H1 (cell line): ENCODE measurements at regions not wholly inside any gene's neighbourhood (a gene's known extent, or its start where the extent isn't known, plus 50 kb on each side); places are given as distances from the start of the nearest gene placed in this dataset.

ENCODE experiments used
- CTCF ChIA-PET: fragments of 300-600 bp; sonication (Branson Sonifier 250); formaldehyde crosslinking; loops from one replicate; lab custom pipeline; 2021; ENCODE audit not compliant: partially characterized antibody; lab: Charles Lee
- POLR2A ChIA-PET: fragments of 300-600 bp; sonication (Branson Sonifier 250); formaldehyde crosslinking; loops from one replicate; lab custom pipeline; 2021; ENCODE audit warnings: inconsistent platforms; ENCODE audit not compliant: partially characterized antibody; lab: Charles Lee
- DNase-seq, 2 experiments: peaks; one replicate each; pipeline versions ENCODE4 v3.0.0 to v3.0.0-alpha.2; 2010 to 2022; ENCODE audit warnings: low spot score in 2 of 2, low read depth in 1 of 2, mixed read lengths in 1 of 2
- FAIRE-seq: peaks from 2 replicates; lab custom pipeline; 2011; peaks lifted over from hg19 to GRCh38; lab: Jason Lieb, UNC
- H2AFZ ChIP-seq: 2 replicates; pipeline ENCODE4 v1.8.1; 2012; ENCODE audit warnings: low read length, inconsistent platforms
- H2AK5ac ChIP-seq: 2 replicates; pipeline ENCODE4 v1.6.1; 2013; ENCODE audit warnings: low read depth, low read length
- H2BK120ac ChIP-seq: replicated peaks from 2 replicates; pipeline ENCODE3; 2013; ENCODE audit warnings: low read depth, low read length, inconsistent platforms
- H2BK12ac ChIP-seq: 2 replicates; pipeline ENCODE4 v1.6.1; 2013; ENCODE audit warnings: low read depth, low read length
- H2BK15ac ChIP-seq: 2 replicates; pipeline ENCODE4 v1.6.1; 2013; ENCODE audit warnings: low read length
- H2BK20ac ChIP-seq: 2 replicates; pipeline ENCODE4 v1.6.1; 2013; ENCODE audit warnings: low read length
- H2BK5ac ChIP-seq: 2 replicates; pipeline ENCODE4 v1.6.1; 2013; ENCODE audit warnings: low read depth, low read length
- H3K14ac ChIP-seq: 2 replicates; pipeline ENCODE4 v1.6.1; 2013; ENCODE audit warnings: inconsistent platforms; ENCODE audit not compliant: insufficient read length
- H3K18ac ChIP-seq: 2 replicates; pipeline ENCODE4 v1.6.1; 2013; ENCODE audit warnings: low read length; ENCODE audit errors: extremely low read depth
- H3K23ac ChIP-seq: 2 replicates; pipeline ENCODE4 v1.6.1; 2013; ENCODE audit warnings: inconsistent platforms; ENCODE audit not compliant: insufficient read length
- H3K23me2 ChIP-seq: 2 replicates; pipeline ENCODE4 v1.6.1; 2013; ENCODE audit warnings: low read depth, low read length
- H3K27ac ChIP-seq: 2 replicates; pipeline ENCODE4 v1.6.1; 2011; ENCODE audit warnings: low read depth, low read length, inconsistent platforms
- H3K27me3 ChIP-seq, 4 experiments: replicated peaks in 1 of 4; 1 replicate in 1 of 4; 2 replicates in 3 of 4; pipeline versions ENCODE4 v1.6.1 to v1.8.1; 2011 to 2013; ENCODE audit warnings: low read length in 3 of 4, mild to moderate bottlenecking in 3 of 4, inconsistent platforms in 2 of 4, mixed read lengths in 2 of 4, moderate library complexity in 1 of 4; ENCODE audit not compliant: control insufficient read depth in 3 of 4, insufficient read depth in 3 of 4; ENCODE audit errors: extremely low read depth in 1 of 4
- H3K36me3 ChIP-seq, 4 experiments: 2 replicates each; pipeline versions ENCODE4 v1.6.1 to v1.8.1; 2011 to 2013; ENCODE audit warnings: mild to moderate bottlenecking in 4 of 4, low read length in 3 of 4, moderate library complexity in 2 of 4, control low read depth in 1 of 4, inconsistent platforms in 1 of 4; ENCODE audit not compliant: insufficient read depth in 4 of 4, control insufficient read depth in 2 of 4
- H3K4ac ChIP-seq: replicated peaks from 2 replicates; pipeline ENCODE3; 2013; ENCODE audit warnings: low read length, low read depth, mixed read lengths, inconsistent platforms; ENCODE audit not compliant: insufficient read length
- H3K4me1 ChIP-seq, 4 experiments: replicated peaks in 1 of 4; 1 replicate in 1 of 4; 2 replicates in 3 of 4; pipeline versions ENCODE4 v1.6.1 to v1.8.1; 2011 to 2013; ENCODE audit warnings: low read length in 3 of 4, inconsistent platforms in 2 of 4, mixed read lengths in 1 of 4; ENCODE audit not compliant: insufficient read depth in 4 of 4, control insufficient read depth in 3 of 4
- H3K4me2 ChIP-seq, 2 experiments: 2 replicates each; pipeline versions ENCODE4 v1.6.1 to v1.8.1; 2011 to 2013; ENCODE audit warnings: low read depth in 2 of 2, low read length in 2 of 2, control low read depth in 1 of 2, inconsistent platforms in 1 of 2, mild to moderate bottlenecking in 1 of 2; ENCODE audit not compliant: insufficient read depth in 1 of 2
- H3K4me3 ChIP-seq, 4 experiments: fragments of 200-600, 300-600 bp in 1 of 4; sonication (generic), shearing (Covaris generic), sonication (Bioruptor Twin) in 1 of 4; 2 replicates each; pipeline versions ENCODE4 v1.5.1 to v1.8.1; 2011 to 2016; ENCODE audit warnings: low read length in 4 of 4, low read depth in 3 of 4, control low read depth in 2 of 4, inconsistent platforms in 2 of 4, mild to moderate bottlenecking in 2 of 4, mixed read lengths in 1 of 4, moderate library complexity in 1 of 4; ENCODE audit not compliant: insufficient read depth in 2 of 4; ENCODE audit errors: extremely low read depth in 1 of 4
- H3K56ac ChIP-seq: replicated peaks from 2 replicates; pipeline ENCODE3; 2013; ENCODE audit warnings: low read depth, mild to moderate bottlenecking, mixed read lengths, low read length, inconsistent platforms; ENCODE audit not compliant: insufficient read length
- H3K79me1 ChIP-seq: 2 replicates; pipeline ENCODE4 v1.6.1; 2013; ENCODE audit warnings: low read depth, low read length, control low read depth
- H3K79me2 ChIP-seq, 2 experiments: 2 replicates each; pipeline versions ENCODE4 v1.6.1 to v1.8.1; 2012 to 2013; ENCODE audit warnings: low read length in 2 of 2, mild to moderate bottlenecking in 2 of 2, inconsistent platforms in 1 of 2; ENCODE audit not compliant: insufficient read depth in 2 of 2, control insufficient read depth in 1 of 2
- H3K9ac ChIP-seq, 4 experiments: replicated peaks in 1 of 4; 1 replicate in 1 of 4; 2 replicates in 3 of 4; pipeline versions ENCODE4 v1.6.1 to v1.8.1; 2011 to 2013; ENCODE audit warnings: low read depth in 3 of 4, low read length in 3 of 4, control low read depth in 2 of 4, mild to moderate bottlenecking in 2 of 4, moderate library complexity in 2 of 4, inconsistent platforms in 1 of 4; ENCODE audit errors: extremely low read depth in 1 of 4
- H3K9me3 ChIP-seq, 2 experiments: 2 replicates each; pipeline versions ENCODE4 v1.6.1 to v1.8.1; 2012 to 2013; ENCODE audit warnings: mild to moderate bottlenecking in 2 of 2, moderate library complexity in 2 of 2, control low read depth in 1 of 2, inconsistent platforms in 1 of 2, low read depth in 1 of 2, low read length in 1 of 2, mixed read lengths in 1 of 2; ENCODE audit not compliant: insufficient read depth in 2 of 2
- H4K20me1 ChIP-seq, 2 experiments: replicated peaks in 1 of 2; 2 replicates each; pipeline versions ENCODE3 to v1.8.1; 2011 to 2013; ENCODE audit warnings: inconsistent platforms in 2 of 2, low read length in 2 of 2, mild to moderate bottlenecking in 1 of 2; ENCODE audit not compliant: insufficient read depth in 2 of 2, control insufficient read depth in 1 of 2
- H4K5ac ChIP-seq: 2 replicates; pipeline ENCODE4 v1.6.1; 2013; ENCODE audit warnings: low read length, low read depth, mixed read lengths, inconsistent platforms; ENCODE audit not compliant: insufficient read length
- H4K8ac ChIP-seq: 2 replicates; pipeline ENCODE4 v1.8.0; 2013; ENCODE audit warnings: mild to moderate bottlenecking, moderate library complexity, low read length, inconsistent platforms; ENCODE audit not compliant: insufficient read depth; ENCODE audit errors: extremely low read depth
- H4K91ac ChIP-seq: replicated peaks from 2 replicates; pipeline ENCODE3; 2013; ENCODE audit warnings: low read length, mixed read lengths, inconsistent platforms; ENCODE audit not compliant: insufficient read length
- CTBP2 ChIP-seq: IDR thresholded peaks from 2 replicates; pipeline ENCODE4 v1.7.0; 2011; ENCODE audit warnings: borderline replicate concordance, mild to moderate bottlenecking, moderate library complexity, mixed read lengths, low read length; ENCODE audit not compliant: insufficient read depth, insufficient read length
- CTCF ChIP-seq, 3 experiments: IDR thresholded peaks; 1 replicate in 2 of 3; 2 replicates in 1 of 3; pipeline versions ENCODE4 v1.5.1 to v1.6.1; 2011; ENCODE audit warnings: low read length in 3 of 3, mild to moderate bottlenecking in 3 of 3, inconsistent platforms in 2 of 3, low read depth in 1 of 3, moderate library complexity in 1 of 3; ENCODE audit not compliant: insufficient read depth in 1 of 3; ENCODE audit errors: control extremely low read depth in 1 of 3
- FOSL1 ChIP-seq: IDR thresholded peaks from 2 replicates; pipeline ENCODE4 v1.6.1; 2011; ENCODE audit warnings: mild to moderate bottlenecking, low read depth, low read length, moderate library complexity; ENCODE audit not compliant: insufficient read depth
- GABPA ChIP-seq: IDR thresholded peaks from 2 replicates; pipeline ENCODE4 v1.6.1; 2011; ENCODE audit warnings: mild to moderate bottlenecking, low read length, moderate library complexity, borderline replicate concordance; ENCODE audit not compliant: insufficient read depth
- HDAC2 ChIP-seq, 2 experiments: fragments of 300-600 bp in 1 of 2; sonication (generic) in 1 of 2; IDR thresholded peaks; 2 replicates each; pipeline ENCODE4 v1.6.1; 2011 to 2012; ENCODE audit warnings: low read depth in 2 of 2, low read length in 2 of 2, mild to moderate bottlenecking in 2 of 2, moderate library complexity in 2 of 2, borderline replicate concordance in 1 of 2, inconsistent platforms in 1 of 2
- KDM4A ChIP-seq: IDR thresholded peaks from one replicate; pipeline ENCODE4 v1.7.1; 2012; ENCODE audit warnings: low read depth, mild to moderate bottlenecking, moderate library complexity, low read length, inconsistent platforms; ENCODE audit not compliant: severe bottlenecking
- KDM5A ChIP-seq: fragments of 200-600 bp; IDR thresholded peaks from 2 replicates; pipeline ENCODE4 v1.7.1; 2012; ENCODE audit warnings: mild to moderate bottlenecking, low read length, inconsistent platforms, mixed read lengths
- POU5F1 ChIP-seq: IDR thresholded peaks from 2 replicates; pipeline ENCODE4 v1.6.1; 2011; ENCODE audit warnings: low read depth, mild to moderate bottlenecking, low read length, moderate library complexity
- YY1 ChIP-seq: IDR thresholded peaks from 2 replicates; pipeline ENCODE4 v1.6.1; 2011; ENCODE audit warnings: low read depth, mild to moderate bottlenecking, low read length
- WGBS, 2 experiments: shearing (Covaris generic) in 1 of 2; methylation state at CpG; one replicate each; pipeline versions ENCODE4 v1.1.6 to v1.1.7; 2013 to 2015; ENCODE audit warnings: low lambda C conversion rate in 2 of 2, mixed read lengths in 2 of 2, inconsistent platforms in 1 of 2, low coverage in 1 of 2, missing lambda C conversion rate in 1 of 2; ENCODE audit not compliant: insufficient replicate concordance in 2 of 2, insufficient coverage in 1 of 2, insufficient read length in 1 of 2; ENCODE audit errors: extremely low coverage in 1 of 2, missing lambda C conversion rate in 1 of 2; 5-methylcytosine and 5-hydroxymethylcytosine counted together
- TF ChIP-seq, protein P1 (sequence below): IDR thresholded peaks from 2 replicates; pipeline ENCODE4 v1.6.1; 2012; ENCODE audit warnings: inconsistent platforms

- CTCF ChIA-PET = interaction anchor here (0.6 to 1.6 kb wide), 6 partner anchors 9 to 261 kb away, joined by 3 to 9 read pairs (median 4); no protein-coding TSS in a partner anchor
- POLR2A ChIA-PET = interaction anchor here (0.7 kb wide), 1 partner anchor 22 kb away, joined by 4 read pairs; no protein-coding TSS in a partner anchor
- H2BK5ac ChIP-seq = no peak overlapping the region
- H2BK20ac ChIP-seq = no peak overlapping the region
- peak overlapping the region; percentile 89 for H2AFZ ChIP-seq
- no peak overlapping the region for H2AK5ac ChIP-seq
- no peaks in the 10 kb centered on the region for H3K36me3 ChIP-seq
- no peak overlapping the region for H3K9ac ChIP-seq
- no peak overlapping the region for H3K4ac ChIP-seq
- no peak overlapping the region for H3K18ac ChIP-seq
- DNase-seq (no peak), FAIRE-seq (no peak)
- peak overlapping the region; percentile 22; the same call in 1 of the 2 replicates for H4K8ac ChIP-seq
- H3K23me2 ChIP-seq = no peaks in the 10 kb centered on the region
- H4K20me1 ChIP-seq = peaks cover 0 to 2% of the 10 kb centered on the region in 2 experiments
- H3K79me1 ChIP-seq = no peaks in the 10 kb centered on the region
- H3K27me3 ChIP-seq = no peaks in the 10 kb centered on the region
- H3K79me2 ChIP-seq = no peaks in the 10 kb centered on the region
- H3K4me2 ChIP-seq = peak overlapping the region; percentile 4 to 24; a peak in 2 of 4 replicates
- 87% methylated on average over 6 of the region's 8 CpGs; no CpG with 5 or more reads in 1 of the 2 experiments for WGBS, 2 experiments
- no peak overlapping the region for H3K23ac ChIP-seq
- H3K27ac ChIP-seq = no peak overlapping the region
- no peak overlapping the region for H2BK120ac ChIP-seq
- no peak overlapping the region for H3K56ac ChIP-seq
- no peaks in the 10 kb centered on the region for H3K9me3 ChIP-seq
- H3K4me1 ChIP-seq = peaks cover 0 to 4% (median 0%) of the 10 kb centered on the region in 4 experiments; a peak in 4 of 7 replicates
- no peak overlapping the region for H4K91ac ChIP-seq
- no peak overlapping the region for H3K14ac ChIP-seq
- TF ChIP-seq KDM5A (no peak), HDAC2 (IDR thresholded peaks at IDR 0.05; ENCODE audit: borderline replicate concordance in 1 of 2, low read depth in 2 of 2, low read length in 2 of 2) (no peak), KDM4A (no peak), FOSL1 (no peak), CTBP2 (no peak), GABPA (no peak), POU5F1 (no peak), CTCF (IDR thresholded peaks at IDR 0.05; ENCODE audit: control extremely low read depth in 1 of 3, insufficient read depth in 1 of 3, low read depth in 1 of 3, low read length in 3 of 3) (no peak), YY1 (no peak)
- TF ChIP-seq, protein P1, sequence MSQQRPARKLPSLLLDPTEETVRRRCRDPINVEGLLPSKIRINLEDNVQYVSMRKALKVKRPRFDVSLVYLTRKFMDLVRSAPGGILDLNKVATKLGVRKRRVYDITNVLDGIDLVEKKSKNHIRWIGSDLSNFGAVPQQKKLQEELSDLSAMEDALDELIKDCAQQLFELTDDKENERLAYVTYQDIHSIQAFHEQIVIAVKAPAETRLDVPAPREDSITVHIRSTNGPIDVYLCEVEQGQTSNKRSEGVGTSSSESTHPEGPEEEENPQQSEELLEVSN = no peak
- H4K5ac ChIP-seq = no peak overlapping the region
- no peak overlapping the region for H3K4me3 ChIP-seq
- no peak overlapping the region for H2BK12ac ChIP-seq
- H2BK15ac ChIP-seq = no peak overlapping the region
Observed at GRCh38 chr5:112586596-112587062, 151.1 kb upstream of the APC start.
